GM21381 (cell line): ENCODE measurements at regions not wholly inside any gene's neighbourhood (a gene's known extent, or its start where the extent isn't known, plus 50 kb on each side); places are given as distances from the start of the nearest gene placed in this dataset.

Experiments
- ATAC-seq: cut with Tn5 transposase; IDR thresholded peaks from one replicate; pipeline ENCODE4 v1.9.1; 2021; ENCODE audit warnings: mild to moderate bottlenecking, moderate library complexity; ENCODE audit not compliant: unreplicated experiment

DNA sequence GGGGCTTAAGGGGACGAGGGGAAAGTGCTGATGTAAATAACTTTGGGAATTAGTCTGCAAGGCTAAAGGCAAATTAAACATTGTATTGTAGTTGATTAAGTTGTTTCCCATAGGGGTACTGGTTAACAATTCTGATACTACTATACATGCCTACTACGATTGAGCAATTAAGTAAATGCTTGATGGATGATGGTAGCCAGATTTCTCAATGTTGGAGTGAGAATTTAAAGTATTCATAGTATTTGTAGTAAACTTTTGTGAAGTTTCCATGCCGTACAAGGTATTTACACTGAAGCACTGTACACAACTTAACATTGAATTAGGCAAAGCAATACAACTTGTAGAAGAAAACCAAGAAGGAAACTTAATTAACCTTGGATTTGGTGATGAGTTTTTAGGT, 852.3 kb downstream of the QKI start:
- ATAC-seq: no peak

DNA sequence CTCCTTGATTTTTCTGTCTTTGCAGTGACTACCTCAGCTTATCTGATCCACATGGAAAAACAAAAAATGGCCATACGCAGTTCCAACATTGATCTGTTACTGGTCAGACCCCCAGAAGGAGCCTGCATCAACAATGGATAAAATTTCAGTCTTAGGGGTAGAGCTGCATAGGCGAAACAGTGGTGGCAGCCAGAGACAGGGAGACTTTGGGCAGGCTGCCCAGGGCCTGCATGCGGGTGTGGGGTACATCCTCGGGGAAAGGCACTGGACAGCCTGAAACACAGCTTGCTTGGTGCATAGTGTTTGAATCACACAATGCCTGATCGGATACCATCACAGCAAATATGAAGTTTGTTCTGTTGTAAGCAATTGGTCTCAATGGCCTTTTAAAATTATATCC, 847.8 kb downstream of the QKI start:
- no peak for ATAC-seq

DNA sequence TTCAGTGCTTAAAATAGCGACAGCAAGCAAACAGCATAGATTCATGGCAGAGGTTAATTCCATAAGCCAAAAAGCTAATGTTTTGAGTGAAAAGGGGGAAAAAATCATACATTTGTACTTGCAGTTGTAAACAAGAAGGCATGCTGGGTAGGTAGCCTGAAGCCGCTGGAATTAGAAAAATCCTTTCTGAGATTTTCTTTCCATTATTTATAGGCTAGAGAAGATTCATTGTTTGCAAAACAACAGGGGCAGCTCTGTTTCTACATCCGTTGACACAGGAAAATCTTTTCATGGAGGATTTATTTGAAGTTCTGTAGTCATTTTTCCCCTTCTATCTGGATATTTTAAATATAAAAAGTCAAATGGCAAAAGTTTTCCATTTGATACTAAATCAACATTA, 843.9 kb downstream of the QKI start:
- no peak for ATAC-seq

DNA sequence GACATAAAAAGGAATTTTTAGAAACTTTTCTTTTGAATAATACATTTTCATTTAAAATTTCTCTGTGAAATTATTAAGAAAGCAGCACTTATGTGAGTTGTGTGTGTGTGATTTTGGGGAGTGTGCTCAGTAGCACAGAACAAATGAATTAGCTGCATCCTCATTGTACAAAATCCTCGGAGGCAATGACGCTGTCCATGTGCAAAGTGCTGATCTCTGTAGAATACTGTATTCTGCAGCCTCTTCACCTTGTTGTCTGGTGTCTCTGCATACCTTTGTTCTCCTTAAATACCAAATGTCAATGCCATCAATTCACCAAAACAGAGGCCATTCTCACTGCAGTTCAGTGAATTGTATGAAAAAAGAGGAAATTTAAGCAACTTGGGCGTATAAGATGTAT, 838.4 kb downstream of the QKI start:
- no peak for ATAC-seq

DNA sequence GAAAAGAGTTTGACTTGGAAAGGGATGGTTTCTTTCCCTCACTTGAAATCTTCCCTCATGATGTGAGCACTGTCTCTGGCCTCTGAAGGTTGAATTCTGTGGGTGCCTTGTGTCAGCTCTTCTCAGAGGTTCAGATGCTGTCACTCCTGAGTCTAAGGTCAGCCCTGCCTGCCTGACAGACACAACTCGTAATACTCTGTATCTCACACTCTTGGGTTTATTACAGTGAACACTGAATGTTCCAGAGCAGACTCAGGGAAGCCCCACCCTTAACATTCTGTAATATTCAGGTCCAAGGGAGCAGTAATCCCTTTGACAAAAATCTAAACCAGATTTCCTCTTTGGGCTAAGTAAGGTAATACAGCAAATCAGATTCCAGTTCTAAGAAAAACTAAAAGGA, 837.8 kb downstream of the QKI start:
- no peak for ATAC-seq

DNA sequence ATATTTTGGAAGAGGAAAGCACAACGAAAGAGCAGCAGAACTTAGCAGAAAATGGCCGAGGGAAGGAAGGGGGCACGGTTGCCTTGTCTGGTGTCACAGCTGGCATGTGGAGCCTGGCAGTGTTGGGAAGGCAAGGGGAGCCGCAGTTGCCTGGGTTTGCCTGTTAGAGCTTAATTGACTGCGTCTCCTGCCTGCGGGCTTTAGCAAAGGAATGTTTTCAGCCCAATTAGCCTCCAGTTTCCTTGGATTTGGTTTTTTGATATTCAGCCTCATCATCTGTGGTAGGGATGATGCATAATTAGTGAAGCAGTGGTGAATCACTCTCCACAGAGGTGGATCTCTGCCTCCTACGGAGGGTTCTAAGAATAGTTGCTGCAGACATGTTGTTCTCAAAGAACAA, 832.6 kb downstream of the QKI start:
- ATAC-seq: no peak

DNA sequence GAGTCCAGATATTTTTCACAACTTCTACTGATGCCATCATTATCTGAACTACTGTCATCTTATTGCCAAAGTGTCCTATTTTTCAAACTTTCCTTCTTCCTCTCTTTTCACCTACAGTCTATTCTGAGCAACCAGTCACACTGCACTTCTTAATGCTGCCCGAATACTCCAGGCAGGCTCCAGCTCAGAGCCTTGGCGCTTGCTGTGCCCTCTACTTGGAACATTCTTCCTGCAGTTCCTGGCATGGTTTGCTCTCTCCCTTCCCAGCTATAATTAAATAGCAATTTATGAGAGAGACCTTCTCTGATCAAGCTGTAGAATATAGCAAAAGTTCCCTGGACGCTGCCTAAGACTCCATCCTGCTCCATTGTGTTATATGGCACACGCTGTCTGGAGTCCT, 831.6 kb downstream of the QKI start:
- no peak for ATAC-seq

DNA sequence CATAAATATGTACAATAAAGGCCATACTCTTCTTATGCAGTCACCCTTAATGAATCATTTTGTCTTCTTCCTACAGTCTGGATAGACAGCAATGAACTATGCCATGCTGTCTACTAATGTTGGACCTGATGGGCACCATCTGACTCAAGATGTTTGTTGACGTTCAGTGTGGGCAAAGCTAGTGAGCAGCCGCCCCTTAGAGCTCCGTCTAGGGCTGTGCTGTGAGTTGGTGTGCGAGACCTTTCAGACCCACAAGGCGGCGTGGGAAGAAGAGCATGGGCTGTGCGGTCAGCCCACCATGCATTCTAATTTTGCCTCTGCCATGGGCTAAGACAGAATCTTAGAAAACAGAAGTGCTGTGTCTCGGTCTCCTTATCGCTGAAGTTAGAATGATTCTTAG, 829.4 kb downstream of the QKI start:
- no peak for ATAC-seq

DNA sequence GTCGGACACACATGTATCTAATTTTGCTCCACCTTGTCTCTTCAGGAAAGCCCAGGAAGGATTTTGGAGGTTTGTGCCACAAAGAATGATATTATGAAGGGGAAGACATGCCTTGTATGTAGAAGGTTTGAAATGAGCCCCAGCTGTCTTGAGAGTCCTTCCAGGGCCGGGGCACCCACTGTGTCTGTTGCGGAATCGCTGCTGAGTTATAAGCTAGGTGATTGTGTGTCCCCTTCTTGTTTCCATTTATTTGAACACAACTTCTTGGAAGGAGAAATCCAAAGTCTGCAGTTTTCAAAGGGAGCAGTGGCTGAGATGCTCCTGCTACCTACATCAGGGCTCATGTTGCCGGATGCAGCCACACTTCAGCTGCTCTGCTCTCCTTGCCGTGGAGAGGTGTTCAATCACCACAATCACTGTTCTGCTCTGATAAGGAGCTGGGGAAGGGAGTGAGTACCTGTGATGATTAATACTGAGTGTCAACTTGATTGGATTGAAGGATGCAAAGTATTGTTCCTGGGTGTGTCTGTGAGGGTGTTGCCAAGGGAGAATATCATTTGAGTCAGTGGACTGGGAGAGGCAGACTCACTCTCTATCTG, 828.6 kb downstream of the QKI start:
- ATAC-seq: no peak

DNA sequence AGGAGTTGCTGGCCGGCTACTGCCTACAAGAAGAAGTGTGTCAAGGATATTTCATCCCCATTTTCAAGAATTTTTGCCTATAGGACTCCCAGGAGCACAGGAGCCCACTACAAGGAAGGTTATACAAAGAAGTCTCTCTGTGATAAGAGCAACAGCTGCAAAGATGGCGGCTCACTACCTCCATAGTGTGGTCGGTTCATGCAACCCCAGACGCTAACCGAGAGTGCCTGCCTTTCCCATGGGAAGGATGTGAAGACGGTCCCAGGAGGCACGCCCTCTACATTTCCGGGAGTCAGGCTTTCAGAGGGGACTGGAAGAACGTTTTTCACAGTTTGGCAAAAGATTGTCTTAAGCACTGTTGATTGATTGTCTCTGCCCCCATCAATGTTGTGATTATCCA, 816.3 kb downstream of the QKI start:
- no peak for ATAC-seq

DNA sequence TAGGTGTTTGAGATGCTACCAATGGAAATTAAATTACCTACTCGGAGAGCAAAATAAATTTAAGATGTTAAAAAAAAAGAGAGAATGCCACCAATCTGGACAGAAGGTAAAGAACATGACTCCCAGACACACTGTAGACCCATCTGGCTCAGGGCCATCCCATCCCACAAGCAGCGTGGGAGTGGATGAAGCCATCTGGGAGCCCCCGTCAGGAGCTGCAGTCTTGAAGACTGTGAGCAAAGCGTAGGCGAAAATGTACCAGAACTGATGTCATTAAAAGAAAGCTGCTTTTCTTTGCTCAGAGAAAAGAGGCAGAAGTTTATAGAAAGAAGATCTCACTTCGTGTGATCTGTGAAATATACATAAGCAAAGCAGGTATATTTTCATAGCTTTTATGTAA, 815.7 kb downstream of the QKI start:
- ATAC-seq: no peak

DNA sequence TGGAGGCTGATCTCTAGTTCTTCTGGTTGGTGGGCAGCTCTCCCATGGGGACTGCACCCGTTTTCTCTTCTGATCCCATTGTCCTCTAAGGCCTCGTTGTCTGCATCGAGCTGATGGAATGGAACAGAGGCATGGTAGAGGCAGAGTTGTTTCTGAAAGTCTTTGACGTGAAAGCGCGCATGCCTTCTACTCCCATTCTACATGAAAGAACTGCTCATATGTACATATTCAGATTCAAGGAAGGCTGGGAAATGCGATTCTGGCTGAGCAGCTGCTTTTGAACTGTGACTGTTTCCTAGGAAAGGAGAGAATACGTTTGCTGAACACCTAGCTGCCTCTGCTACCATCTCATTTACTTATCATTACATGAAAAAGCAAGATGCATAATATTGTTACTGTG, 815.2 kb downstream of the QKI start:
- ATAC-seq: no peak

DNA sequence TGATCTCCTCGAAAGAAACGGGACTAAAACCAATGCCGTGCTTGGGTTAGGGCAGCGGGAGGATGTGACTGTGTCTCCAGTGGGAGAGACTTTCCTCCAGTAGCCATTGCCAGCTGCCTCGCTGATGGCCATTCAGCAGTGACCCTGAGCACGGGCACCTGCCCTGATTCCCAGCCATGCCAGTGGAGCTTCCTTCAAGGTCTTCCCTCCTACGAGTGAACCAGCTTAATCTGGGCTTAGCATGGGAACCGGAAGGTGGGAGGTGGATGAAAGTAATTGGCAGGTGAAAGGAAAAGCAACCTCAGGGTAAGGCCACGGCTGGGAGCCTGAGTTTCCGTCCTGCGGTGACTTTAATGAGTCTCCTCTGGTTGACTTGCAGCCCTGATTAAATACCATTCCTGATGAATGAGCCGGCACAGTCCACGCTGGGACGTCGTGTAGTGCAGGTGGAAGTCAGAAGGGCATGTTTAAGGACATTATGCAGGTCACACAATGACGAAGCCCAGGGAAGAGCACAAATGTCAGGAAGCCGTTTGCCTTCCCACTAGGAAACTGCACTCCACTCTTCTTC, 813.5 kb downstream of the QKI start:
- no peak for ATAC-seq

DNA sequence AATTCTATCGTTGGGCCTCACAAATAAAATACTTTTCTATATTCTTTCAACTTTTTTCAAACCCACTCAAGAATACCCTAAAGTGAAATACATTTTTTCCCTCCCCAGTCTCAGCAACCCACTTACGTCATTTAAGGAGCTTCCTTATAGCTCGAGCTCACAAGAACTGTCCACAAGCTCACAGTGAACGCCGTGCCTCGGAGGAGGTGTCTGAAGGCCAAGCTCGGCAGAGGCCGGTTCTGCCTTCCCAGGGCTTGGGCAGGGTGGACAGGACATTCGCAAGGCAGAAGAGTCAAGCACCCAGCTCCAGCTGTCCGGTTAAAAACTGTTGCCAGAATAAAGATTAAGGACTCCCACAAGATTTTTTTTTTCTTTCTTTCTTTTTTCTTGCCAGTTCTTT, 802.3 kb downstream of the QKI start:
- ATAC-seq: no peak

DNA sequence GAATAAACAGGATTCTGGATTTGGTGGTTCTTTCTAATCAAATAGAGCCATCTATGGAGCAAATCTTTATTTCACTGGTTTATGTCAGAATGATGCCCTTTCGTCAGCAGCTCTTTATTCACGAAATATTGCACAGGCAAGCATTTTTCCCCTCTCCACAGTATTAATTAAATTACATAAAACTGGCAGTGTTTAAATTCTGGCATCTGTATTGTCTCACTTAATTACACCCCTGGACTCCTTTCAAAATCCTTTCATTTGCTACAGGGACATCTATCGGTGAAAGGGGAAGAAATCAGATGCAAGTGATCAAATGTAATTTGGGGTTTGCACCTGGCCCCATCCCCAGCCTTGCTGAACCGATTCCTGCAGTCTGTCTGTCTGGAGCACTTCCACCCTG, 801.9 kb downstream of the QKI start:
- no peak for ATAC-seq

DNA sequence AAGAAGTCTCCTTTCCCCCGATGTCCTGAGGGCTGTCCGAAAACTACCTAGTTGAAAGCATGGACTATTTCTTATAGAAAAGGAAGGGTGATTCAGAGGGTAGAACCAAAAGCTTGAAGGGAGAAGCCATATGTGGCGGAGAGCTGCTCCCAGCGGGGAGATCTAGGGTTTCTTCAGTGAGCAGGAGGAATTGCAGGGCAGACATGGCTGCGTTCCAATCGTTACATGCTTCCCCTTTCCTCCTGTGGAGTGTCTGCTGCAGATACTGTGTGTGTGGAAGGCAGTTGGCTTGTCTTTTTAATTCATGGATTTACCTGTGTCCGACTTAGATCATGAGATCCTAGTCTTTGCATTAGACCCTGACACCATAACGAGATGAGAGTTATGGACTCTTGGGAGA, 799.5 kb downstream of the QKI start:
- no peak for ATAC-seq

DNA sequence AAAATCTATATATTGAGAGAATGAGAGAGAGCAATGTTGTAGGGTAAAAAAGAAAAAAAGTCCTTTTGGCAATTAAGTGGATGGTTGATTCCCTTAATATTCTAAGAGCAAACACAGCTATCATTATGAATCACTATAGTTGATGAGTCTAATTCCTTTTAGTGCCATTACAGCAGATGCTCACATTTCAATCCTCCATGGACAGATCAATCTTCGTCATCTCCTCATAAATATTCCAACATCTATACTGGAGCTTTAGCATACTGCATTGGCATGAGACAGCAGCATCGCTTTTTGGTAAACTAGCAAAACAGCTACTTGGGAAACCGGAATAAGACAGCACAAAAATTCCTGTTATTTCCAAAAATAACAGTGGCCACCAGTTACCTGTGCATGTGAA, 796.7 kb downstream of the QKI start:
- ATAC-seq: no peak

DNA sequence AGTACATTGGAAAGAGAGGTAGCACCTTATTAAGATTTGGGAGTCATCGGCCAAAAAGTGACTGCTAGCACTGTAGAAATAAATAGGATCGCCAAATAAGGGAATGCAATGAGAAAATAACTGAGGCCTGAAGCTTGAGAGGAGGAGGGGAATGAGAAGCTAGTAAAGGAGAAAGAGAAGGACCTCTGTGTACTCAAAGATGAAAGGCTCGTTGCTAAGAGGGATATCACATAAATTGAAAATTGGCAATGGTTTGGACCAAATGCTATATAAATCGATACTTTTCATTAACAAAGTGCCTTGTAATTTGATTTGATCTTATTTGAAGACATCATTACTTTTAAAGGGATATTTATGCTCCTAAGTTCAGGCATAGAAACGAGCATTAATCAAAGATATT, 796.3 kb downstream of the QKI start:
- ATAC-seq: no peak

DNA sequence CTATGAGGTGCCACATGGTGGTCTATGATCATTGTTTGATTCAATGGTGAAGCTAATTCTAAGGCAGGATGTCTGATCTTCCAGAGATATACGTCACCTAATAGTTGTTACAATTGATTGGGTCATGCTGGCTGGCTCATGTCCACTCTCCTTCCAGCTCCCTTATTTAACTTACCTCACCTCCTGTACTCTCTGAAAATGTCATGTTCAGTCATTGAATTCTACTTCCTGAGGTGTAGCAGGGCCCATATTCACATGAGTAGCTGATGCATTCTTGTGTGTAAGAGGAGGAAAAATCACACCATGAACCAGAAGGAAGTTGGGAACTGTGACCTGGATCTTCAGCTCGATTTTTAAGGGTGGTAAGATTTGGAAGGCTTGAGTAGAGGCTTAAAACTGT, 795.8 kb downstream of the QKI start:
- no peak for ATAC-seq

DNA sequence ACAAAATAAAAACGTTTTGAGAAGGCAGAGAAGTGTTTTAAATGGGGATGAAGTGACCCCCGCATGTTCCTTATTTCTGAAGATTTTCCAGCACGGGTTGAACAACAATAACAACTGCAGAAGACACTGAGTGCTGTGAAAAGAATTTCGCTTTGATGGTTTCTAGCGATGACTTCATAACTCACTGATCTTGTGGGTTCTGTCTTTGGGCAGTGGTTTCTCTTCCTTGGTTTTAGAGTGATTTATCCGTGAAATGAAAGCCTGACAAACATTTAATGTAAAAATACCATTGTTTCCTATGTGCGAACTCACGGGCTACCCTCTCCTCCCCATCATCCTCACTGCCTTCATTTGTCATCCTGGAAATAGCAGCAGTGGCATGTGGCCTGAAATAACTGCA, 793.9 kb downstream of the QKI start:
- ATAC-seq: no peak

DNA sequence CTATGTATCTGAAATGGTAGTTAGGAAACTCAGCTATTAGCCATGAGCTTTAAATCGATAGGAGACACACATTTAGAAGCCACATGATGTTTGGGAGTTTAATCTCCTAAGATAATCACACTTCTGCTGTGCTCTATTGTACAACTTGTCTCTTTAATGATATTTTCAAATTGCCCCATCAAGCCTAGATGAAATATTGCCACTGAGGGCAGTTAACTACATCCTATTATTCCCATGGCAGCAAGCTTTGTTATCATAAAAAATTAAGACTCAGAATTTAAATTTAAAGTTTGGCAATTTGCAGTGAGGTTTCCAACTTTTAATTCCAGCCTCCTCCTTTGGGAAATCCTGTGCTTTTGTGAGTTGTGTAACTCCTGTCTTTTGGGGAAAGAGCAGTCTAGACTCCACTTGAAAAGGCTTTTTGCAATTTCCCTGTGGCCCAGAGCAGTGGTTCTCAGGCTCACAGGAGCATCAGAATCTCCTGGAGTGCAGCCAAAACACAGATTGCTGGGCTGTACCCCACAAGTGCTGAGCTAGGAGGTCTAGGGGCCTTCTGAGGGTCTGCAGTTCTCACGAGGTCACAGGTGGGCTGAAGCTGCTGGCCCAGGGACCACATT, 792.4 kb downstream of the QKI start:
- no peak for ATAC-seq

DNA sequence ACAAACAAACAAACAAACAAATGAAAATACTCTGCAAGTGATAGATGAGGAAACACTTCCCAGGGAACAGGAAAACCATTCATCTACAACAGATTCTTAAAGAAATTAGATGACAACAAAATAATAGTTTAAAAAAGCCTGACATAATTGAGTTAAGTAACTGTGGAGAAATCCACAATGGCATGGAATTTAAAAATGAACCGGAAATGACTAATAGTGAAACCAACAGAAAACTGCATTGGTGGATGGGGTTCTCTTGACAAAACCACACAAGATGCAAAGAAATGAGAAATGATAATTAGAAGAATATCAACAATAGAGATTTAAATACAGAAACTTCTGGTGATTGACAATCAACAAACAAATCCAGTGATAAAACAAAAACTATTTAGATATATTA, 785.6 kb downstream of the QKI start:
- no peak for ATAC-seq

DNA sequence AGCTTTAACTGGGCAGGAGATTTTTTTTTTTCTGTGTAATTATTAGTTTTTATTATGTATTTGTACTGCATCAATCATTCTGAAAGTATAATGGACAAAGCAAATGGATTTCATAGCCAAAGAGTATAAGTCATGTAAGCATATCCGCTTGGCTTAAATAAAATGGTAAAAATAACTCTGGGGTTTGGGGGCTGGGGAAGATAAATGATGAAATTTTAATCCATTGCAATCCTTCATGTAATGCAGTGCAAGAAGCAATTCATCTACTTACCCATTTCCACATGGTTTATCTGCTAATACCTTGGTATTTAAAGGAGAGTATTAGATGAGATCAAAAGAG, 781.4 kb downstream of the QKI start:
- ATAC-seq: no peak
